NCI-H82 (cell line): ENCODE measurements at regions not wholly inside any gene's neighbourhood (a gene's known extent, or its start where the extent isn't known, plus 50 kb on each side); places are given as distances from the start of the nearest gene placed in this dataset.

Experiments
- DNase-seq: peaks from one replicate; lab custom pipeline; 2025; lab: John Stamatoyannopoulos, UW

DNA sequence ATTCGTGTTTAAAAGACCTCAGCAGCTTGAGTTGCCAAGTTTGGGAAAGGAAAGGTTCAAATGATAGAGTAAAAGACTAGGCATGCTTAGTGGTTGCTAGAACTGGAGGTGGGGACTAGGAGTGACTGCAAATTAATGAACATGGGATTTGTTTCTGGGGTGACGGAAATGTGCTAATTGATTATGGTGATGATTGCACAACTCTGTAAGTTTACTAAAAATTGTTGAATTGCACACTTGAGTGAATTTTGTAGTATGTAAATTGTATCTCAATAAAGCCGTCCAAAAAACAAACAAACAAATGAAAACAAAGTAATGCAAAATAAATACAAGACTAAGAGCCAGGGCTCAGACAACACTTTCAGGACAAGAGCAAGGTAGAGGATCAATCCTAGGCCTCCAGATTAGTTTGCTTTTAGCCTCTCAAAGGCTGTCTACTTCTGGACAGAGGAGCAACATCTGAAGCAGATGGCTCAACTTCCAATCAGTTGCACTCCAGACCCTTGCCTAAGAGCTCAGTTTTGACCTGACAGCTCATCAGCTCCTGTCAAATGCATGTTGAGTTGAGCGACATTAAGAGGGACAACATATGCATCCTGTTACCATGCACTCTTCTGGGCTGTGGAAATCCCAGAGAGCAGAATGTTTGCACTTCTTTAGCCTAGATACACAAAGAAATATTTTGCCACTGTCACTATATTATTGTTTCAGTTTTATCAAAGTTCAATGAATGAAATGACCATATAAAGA is 111.2 kb upstream of the ASIC2 start:
- peak; percentile 32 for DNase-seq

GRCh38 chr17:33416131-33416530 is 123.0 kb upstream of the ASIC2 start:
- DNase-seq, result no peak

- no peak for DNase-seq
Measured at GRCh38 chr17:33421933-33422332, 128.8 kb upstream of the ASIC2 start.

DNA sequence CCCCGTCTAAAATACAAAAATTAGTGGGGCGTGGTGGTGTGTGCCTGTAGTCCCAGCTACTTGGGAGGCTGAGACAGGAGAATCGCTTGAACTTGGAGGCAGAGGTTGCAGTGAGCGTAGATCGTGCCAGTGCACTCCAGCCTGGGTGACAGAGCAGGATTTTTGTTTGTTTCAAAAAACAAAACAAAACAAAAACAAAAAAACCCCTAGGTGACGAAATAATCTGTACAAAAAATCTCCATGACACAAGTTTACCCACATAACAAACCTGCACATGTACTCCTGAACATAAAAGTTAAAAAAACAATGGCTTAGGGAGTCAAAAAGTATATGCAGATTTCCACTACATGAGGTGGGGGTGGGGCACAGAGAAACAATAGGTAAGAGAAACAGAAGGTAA is 140.5 kb upstream of the ASIC2 start:
- no peak for DNase-seq

DNA sequence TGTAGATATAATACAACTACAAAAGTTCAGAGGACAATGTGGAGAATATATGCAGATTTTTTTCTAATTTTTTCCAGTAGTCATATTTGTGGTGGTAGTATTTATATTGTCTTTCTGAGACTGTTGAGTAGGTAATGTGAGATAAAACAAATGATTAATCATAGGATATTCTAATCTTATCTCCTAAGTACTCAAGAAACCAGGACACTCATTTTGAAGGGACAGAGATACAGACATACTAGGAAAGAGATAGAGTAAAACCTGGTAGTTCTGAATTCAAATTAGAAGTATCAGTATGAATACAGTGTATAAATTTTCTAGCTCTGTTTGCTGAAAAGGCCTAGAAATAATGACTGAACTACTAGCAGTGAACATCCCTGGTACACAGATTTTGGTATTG is 141.7 kb upstream of the ASIC2 start:
- DNase-seq, result no peak

GRCh38 chr17:33435721-33436301 is 142.7 kb upstream of the ASIC2 start:
- no peak for DNase-seq

GRCh38 chr17:33436321-33436720 is 143.2 kb upstream of the ASIC2 start:
- DNase-seq, result no peak

- no peak for DNase-seq
Measured at GRCh38 chr17:33438139-33438538, 145.0 kb upstream of the ASIC2 start.

GRCh38 chr17:33438578-33438977 is 145.5 kb upstream of the ASIC2 start:
- no peak for DNase-seq

- no peak for DNase-seq
Measured at GRCh38 chr17:33442320-33442719, 149.2 kb upstream of the ASIC2 start.

DNA sequence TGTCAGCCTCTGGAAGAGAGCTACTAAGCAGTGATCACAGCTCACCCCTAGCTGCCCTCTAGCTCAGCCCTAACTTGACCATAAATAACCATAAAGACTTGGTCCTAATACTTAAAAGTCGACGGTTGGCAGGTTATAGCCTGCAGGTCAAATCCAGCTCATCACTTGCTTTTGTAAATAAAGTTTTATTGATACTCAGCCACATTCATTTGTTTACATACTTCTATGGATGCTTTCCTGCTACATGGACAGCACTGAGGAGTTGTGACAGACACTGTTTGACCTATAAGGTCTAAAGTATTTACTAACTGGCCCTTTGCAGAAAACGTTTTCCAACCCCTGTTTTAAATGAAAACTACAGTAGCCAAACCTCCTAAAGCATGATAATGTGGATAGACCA is 151.6 kb upstream of the ASIC2 start:
- no peak for DNase-seq

- no peak for DNase-seq
Measured at GRCh38 chr17:33447090-33447489, 154.0 kb upstream of the ASIC2 start.

- DNase-seq, result no peak
Measured at GRCh38 chr17:33451221-33451620, 158.1 kb upstream of the ASIC2 start.

DNA sequence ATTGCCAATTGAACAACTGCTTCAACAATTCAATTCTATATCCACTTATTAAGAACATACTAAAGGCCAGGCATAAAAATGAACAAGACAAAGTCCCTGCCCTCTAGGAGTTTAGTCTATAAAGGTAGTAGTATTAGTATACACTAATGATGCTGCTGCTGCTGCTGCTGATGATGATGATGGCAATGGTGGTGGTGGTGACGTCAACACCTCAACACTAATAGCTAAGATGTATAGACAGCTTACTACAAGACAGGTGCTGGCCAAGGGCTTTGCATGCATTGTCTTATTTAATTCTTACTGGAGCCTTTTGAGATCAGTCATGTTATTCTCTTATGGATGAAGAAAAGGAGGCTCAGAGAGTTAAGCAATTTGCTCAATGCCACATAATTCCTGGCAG is 164.4 kb upstream of the ASIC2 start:
- DNase-seq, result no peak

DNA sequence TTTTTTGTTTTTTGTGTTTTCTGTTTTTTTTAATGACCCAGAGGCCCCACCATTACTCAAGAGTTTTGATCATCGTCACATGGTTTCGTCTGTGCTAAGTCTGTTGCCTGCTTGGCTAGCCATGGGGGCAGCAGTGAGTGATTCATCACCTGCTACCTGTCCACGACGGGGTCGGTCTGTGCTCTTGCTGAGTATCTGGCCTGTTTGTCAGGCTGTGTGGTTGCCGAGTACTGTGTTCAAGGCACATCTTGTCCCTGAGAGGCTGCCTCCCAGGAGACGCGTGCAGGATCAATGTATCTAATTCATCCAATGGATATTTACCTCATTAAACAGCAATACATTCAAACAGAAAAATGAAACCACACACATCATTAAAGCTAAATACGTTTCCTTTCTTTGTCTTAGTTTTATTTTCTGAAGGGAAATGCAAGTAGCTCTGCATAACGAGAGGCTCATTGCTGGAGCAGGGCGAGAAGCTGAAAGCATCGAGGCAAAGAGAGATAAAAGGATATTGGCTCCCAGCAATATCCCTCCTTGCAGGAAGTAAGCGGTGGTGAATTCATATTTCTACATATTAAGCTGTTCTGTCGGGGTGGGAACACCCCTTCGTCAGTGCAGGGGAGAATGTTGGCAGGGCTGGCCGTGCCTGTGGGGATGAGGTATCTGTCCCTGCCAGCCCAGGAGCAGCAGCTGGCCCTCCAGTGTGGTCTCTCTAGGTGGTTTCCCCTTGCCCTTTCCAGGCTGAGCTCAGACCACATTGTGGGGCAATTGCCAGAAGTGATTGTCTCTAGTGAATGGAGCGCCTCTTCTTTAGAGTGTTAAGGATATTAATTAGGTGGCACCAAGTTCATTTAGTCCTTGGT is 166.2 kb upstream of the ASIC2 start:
- peak; percentile 30 for DNase-seq

- no peak for DNase-seq
Measured at GRCh38 chr17:33460781-33461450, 167.8 kb upstream of the ASIC2 start.

GRCh38 chr17:33463887-33464286 is 170.8 kb upstream of the ASIC2 start:
- no peak for DNase-seq

GRCh38 chr17:33464669-33465280 is 171.7 kb upstream of the ASIC2 start:
- no peak for DNase-seq

- DNase-seq, result no peak
Measured at GRCh38 chr17:33469421-33469820, 176.3 kb upstream of the ASIC2 start.

GRCh38 chr17:33469911-33470310 is 176.8 kb upstream of the ASIC2 start:
- peak; percentile 11 for DNase-seq

DNA sequence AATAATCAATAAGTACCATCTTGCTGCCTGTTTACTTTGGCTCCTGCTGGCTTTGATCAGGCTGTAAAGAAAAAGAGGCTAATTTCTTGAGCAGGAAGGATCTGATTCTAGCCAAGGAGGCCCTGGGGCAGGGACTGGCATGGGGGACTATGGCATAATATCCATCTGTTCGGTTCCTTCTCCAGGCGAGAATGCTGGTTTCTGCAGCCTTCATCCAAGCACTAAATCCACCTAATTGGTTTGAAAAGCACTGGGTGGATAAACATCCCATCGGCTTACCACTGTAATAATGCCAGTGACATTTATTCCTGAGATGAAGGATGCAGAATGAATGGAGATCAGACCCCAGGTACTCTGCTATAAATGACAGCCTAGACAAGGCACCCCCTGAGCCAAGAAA is 180.0 kb upstream of the ASIC2 start:
- DNase-seq, result peak; percentile 83

GRCh38 chr17:33474789-33475188 is 181.7 kb upstream of the ASIC2 start:
- no peak for DNase-seq
